RWPE2 (cell line): ENCODE measurements at regions not wholly inside any gene's neighbourhood (a gene's known extent, or its start where the extent isn't known, plus 50 kb on each side); places are given as distances from the start of the nearest gene placed in this dataset.

Source experiments
- ATAC-seq: fragments of 200-7000 bp; cut with Tn5 transposase; 3 replicates; pipeline ENCODE4 v1.9.1; 2021; ENCODE audit warnings: low read depth
- DNase-seq: peaks from one replicate; pipeline ENCODE4 v3.0.0-alpha.2; 2020; ENCODE audit warnings: low spot score
- H3K27ac ChIP-seq: fragments of 450-650 bp; 2 replicates; pipeline ENCODE4 v1.5.1; 2017; ENCODE audit warnings: mild to moderate bottlenecking; ENCODE audit not compliant: poor library complexity, severe bottlenecking
- H3K27me3 ChIP-seq: fragments of 250-450 bp; sonication (Bioruptor Pico); 2 replicates; pipeline ENCODE4 v1.5.1; 2021; ENCODE audit warnings: mild to moderate bottlenecking, moderate library complexity; ENCODE audit not compliant: insufficient read depth, poor library complexity, severe bottlenecking
- H3K36me3 ChIP-seq: fragments of 250-450 bp; sonication (Bioruptor Pico); 2 replicates; pipeline ENCODE4 v1.5.1; 2020; ENCODE audit warnings: low read depth, mild to moderate bottlenecking, moderate library complexity
- H3K4me1 ChIP-seq: fragments of 250-450 bp; sonication (Bioruptor Pico); 2 replicates; pipeline ENCODE4 v1.5.1; 2021; ENCODE audit warnings: mild to moderate bottlenecking, moderate library complexity; ENCODE audit not compliant: insufficient read depth, poor library complexity, severe bottlenecking
- H3K4me3 ChIP-seq: fragments of 250-450 bp; sonication (Bioruptor Pico); 2 replicates; pipeline ENCODE4 v1.5.1; 2021; ENCODE audit warnings: mild to moderate bottlenecking, moderate library complexity; ENCODE audit not compliant: severe bottlenecking
- H3K9me3 ChIP-seq: fragments of 250-450 bp; sonication (Bioruptor Pico); 2 replicates; pipeline ENCODE4 v1.5.1; 2021; ENCODE audit warnings: mild to moderate bottlenecking, moderate library complexity; ENCODE audit not compliant: severe bottlenecking
- TF ChIP-seq, protein P1 (sequence below): fragments of 450-650 bp; IDR thresholded peaks from one replicate; pipeline ENCODE4 v1.5.1; 2017; ENCODE audit warnings: mild to moderate bottlenecking, moderate library complexity; ENCODE audit not compliant: poor library complexity, severe bottlenecking

DNA sequence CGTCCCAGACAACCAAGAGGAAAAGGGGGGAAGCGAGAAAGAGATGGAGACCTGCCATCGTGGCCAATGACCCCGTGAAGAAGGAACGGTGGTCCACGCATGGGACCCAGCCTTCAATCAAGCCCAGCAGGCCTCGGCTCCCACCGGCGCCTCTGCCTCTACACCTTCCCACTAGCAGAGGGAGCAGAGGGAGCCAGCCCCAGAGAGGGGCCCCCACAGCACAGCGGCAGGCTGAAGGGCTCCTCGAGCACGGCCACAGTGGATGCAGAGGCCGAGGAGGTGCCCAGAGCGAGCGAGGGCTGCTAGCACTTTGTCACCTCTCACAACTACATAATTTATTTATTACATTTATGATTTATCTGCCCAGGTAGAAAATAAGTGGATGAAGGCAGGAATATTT, 68.4 kb upstream of the TOPAZ1 start:
- Histone ChIP-seq H3K9me3 (no peaks in the 10 kb centered on the region), H3K27ac (no peak overlapping the region), H3K27me3 (no peaks in the 10 kb centered on the region), H3K36me3 (no peaks in the 10 kb centered on the region), H3K4me1 (no peaks in the 10 kb centered on the region), H3K4me3 (no peak overlapping the region)
- TF ChIP-seq, protein P1, sequence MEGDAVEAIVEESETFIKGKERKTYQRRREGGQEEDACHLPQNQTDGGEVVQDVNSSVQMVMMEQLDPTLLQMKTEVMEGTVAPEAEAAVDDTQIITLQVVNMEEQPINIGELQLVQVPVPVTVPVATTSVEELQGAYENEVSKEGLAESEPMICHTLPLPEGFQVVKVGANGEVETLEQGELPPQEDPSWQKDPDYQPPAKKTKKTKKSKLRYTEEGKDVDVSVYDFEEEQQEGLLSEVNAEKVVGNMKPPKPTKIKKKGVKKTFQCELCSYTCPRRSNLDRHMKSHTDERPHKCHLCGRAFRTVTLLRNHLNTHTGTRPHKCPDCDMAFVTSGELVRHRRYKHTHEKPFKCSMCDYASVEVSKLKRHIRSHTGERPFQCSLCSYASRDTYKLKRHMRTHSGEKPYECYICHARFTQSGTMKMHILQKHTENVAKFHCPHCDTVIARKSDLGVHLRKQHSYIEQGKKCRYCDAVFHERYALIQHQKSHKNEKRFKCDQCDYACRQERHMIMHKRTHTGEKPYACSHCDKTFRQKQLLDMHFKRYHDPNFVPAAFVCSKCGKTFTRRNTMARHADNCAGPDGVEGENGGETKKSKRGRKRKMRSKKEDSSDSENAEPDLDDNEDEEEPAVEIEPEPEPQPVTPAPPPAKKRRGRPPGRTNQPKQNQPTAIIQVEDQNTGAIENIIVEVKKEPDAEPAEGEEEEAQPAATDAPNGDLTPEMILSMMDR: no peak
- no peak for ATAC-seq
- DNase-seq: no peak

DNA sequence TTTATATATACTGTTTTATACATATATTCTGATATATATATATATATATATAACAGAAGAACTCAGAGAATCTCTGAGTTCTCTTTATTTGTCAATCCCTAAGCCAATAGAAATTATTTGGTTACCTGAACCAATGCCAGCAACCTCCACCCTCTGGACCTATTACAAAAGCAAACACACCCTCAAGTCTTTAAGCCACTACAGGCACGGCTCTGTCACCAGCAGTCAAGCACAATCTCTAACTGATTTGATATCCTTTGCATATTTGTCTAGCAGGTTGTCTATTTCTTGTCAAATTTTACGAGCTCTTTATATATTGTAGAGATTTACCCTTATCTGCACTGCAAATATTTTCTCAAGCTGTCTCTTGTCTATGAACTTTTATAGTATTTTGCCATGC, 66.6 kb upstream of the TOPAZ1 start:
- TF ChIP-seq, protein P1: no peak
- Histone ChIP-seq H3K9me3 (no peaks in the 10 kb centered on the region), H3K36me3 (no peaks in the 10 kb centered on the region), H3K27me3 (no peaks in the 10 kb centered on the region), H3K4me3 (no peak overlapping the region), H3K4me1 (no peaks in the 10 kb centered on the region), H3K27ac (no peak overlapping the region)
- ATAC-seq (no peak), DNase-seq (no peak)

DNA sequence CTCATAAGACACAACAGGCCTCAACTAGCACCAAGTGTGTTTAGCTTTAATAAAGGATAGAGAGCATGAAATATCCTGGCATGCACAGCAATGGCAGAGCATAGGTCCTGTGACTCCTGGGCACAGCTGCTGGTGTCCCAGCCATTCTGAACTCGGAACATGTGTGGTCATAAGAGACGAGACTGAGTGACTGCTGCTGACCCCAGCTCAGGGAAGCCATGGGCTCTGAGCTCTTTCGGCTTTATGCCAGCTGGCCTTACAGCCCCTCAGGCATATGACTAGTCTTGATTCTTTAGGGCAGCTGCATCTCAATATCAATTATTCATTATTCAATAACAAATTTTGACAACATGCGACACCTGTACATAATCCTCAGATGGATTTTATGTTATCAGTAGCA, 62.4 kb upstream of the TOPAZ1 start:
- no peak for ATAC-seq
- H3K4me3 ChIP-seq: no peak overlapping the region
- no peaks in the 10 kb centered on the region for H3K4me1 ChIP-seq
- TF ChIP-seq, protein P1: no peak
- no peaks in the 10 kb centered on the region for H3K9me3 ChIP-seq
- no peak for DNase-seq
- H3K27ac ChIP-seq: no peak overlapping the region
- no peaks in the 10 kb centered on the region for H3K27me3 ChIP-seq
- H3K36me3 ChIP-seq: no peaks in the 10 kb centered on the region

DNA sequence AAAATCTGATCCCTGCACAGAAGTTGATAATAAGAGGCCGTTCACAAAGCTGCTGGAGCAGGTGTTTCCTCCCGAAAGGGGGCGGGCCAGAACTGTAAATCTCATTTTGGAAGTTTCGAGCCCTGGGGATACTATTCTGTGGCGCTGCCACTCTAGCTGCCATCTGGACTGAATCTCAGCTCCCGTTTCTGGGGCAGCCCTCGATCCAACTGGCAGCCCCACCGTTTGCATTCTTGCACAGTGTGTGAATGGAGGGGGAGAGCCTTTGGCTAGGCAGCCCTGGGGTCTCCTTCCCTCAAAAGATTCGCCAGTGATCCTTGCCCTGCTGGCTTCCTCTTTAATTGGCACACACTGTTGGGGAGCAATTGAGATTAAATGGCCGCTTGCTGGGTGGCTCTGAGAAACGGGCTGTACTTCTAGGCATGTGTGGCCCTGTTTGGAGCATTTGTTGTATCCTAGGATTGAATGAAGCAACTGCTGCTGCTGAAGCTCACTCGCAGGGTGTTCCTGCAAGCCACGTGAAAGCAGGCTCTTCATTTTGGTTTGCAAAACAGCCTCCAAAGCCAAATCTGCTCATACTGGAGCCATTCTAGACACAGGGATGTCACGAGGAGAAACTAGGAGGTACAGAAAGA, 57.2 kb upstream of the TOPAZ1 start:
- no peak for ATAC-seq
- H3K4me1 ChIP-seq: no peaks in the 10 kb centered on the region
- TF ChIP-seq, protein P1: no peak
- DNase-seq: no peak
- H3K27ac ChIP-seq: no peak overlapping the region
- no peaks in the 10 kb centered on the region for H3K9me3 ChIP-seq
- H3K4me3 ChIP-seq: no peak overlapping the region
- H3K27me3 ChIP-seq: no peaks in the 10 kb centered on the region
- H3K36me3 ChIP-seq: no peaks in the 10 kb centered on the region

DNA sequence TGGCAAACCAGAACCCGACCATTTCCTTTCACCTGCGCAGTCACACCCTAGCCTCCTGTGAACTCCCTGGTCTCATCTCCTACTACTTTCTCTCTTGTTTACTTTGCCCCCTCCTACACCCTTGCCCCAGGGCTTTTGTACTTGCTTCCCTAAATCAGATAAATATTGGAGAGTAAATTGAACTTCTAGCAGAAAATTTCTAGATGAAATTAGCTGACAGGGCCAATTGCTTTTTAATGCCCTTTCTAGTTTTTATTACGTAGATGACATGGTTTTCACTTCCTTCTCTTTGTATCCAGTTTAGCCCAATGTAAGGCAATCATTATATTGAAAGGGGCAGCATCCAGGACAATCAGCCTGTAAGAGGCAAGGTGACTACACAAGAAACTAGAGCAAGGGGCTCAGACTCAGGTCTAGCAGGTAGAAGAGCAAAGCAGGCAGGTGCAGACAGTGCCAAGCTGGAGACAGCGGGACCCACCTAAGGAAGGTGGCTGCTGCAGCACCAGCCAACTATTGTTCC, 56.2 kb upstream of the TOPAZ1 start:
- no peak overlapping the region for H3K27ac ChIP-seq
- no peaks in the 10 kb centered on the region for H3K4me1 ChIP-seq
- no peaks in the 10 kb centered on the region for H3K27me3 ChIP-seq
- no peaks in the 10 kb centered on the region for H3K9me3 ChIP-seq
- no peak for ATAC-seq
- no peak for DNase-seq
- H3K36me3 ChIP-seq: no peaks in the 10 kb centered on the region
- H3K4me3 ChIP-seq: no peak overlapping the region
- TF ChIP-seq, protein P1: no peak
